A549 (cell line): ENCODE measurements at regions not wholly inside any gene's neighbourhood (a gene's known extent, or its start where the extent isn't known, plus 50 kb on each side); places are given as distances from the start of the nearest gene placed in this dataset.

Experiments
- CEBPB ChIP-seq, 2 experiments: fragments of >200 bp in 1 of 2; sonication (Bioruptor Twin) in 1 of 2; formaldehyde crosslinking in 1 of 2; IDR thresholded peaks; 2 replicates each; pipeline ENCODE4 v1.6.1; 2012 to 2016
- EP300 ChIP-seq, 2 experiments: fragments of >200 bp; sonication (Bioruptor Twin); formaldehyde crosslinking; IDR thresholded peaks; 2 replicates in 1 of 2; 3 replicates in 1 of 2; pipeline ENCODE4 v1.6.1; 2016 to 2017
- POLR2A ChIP-seq: IDR thresholded peaks from 2 replicates; pipeline ENCODE4 v1.6.1; 2012; ENCODE audit warnings: mild to moderate bottlenecking, low read length
- RCOR1 ChIP-seq: fragments of 150-350 bp; IDR thresholded peaks from 2 replicates; pipeline ENCODE4 v1.6.1; 2014; ENCODE audit warnings: antibody characterized with exemption, low read length, low read depth
- RFX5 ChIP-seq: fragments of 450-650 bp; IDR thresholded peaks from 2 replicates; pipeline ENCODE4 v1.7.1; 2014; ENCODE audit warnings: antibody characterized with exemption, mild to moderate bottlenecking, moderate library complexity
- SMC3 ChIP-seq: fragments of >200 bp; sonication (Bioruptor Twin); formaldehyde crosslinking; IDR thresholded peaks from 3 replicates; pipeline ENCODE4 v1.6.1; 2018; ENCODE audit warnings: inconsistent platforms
- TF ChIP-seq, protein P1 (sequence below): fragments of 200-600 bp; sonication (generic); IDR thresholded peaks from 2 replicates; pipeline ENCODE4 v1.6.1; 2016; ENCODE audit warnings: antibody characterized with exemption, mild to moderate bottlenecking, moderate library complexity
- TF ChIP-seq, protein P2 (sequence below): fragments of >200 bp; sonication (Bioruptor Twin); formaldehyde crosslinking; IDR thresholded peaks from 3 replicates; pipeline ENCODE4 v1.5.1; 2016

GRCh38 chr1:163874070-163874469, 552.3 kb downstream of the NUF2 start:
- TF ChIP-seq POLR2A (no peak), CEBPB (IDR thresholded peaks at IDR 0.05) (no peak), EP300 (IDR thresholded peaks at IDR 0.05) (no peak), SMC3 (no peak), RFX5 (no peak), RCOR1 (no peak)
- TF ChIP-seq, protein P1, sequence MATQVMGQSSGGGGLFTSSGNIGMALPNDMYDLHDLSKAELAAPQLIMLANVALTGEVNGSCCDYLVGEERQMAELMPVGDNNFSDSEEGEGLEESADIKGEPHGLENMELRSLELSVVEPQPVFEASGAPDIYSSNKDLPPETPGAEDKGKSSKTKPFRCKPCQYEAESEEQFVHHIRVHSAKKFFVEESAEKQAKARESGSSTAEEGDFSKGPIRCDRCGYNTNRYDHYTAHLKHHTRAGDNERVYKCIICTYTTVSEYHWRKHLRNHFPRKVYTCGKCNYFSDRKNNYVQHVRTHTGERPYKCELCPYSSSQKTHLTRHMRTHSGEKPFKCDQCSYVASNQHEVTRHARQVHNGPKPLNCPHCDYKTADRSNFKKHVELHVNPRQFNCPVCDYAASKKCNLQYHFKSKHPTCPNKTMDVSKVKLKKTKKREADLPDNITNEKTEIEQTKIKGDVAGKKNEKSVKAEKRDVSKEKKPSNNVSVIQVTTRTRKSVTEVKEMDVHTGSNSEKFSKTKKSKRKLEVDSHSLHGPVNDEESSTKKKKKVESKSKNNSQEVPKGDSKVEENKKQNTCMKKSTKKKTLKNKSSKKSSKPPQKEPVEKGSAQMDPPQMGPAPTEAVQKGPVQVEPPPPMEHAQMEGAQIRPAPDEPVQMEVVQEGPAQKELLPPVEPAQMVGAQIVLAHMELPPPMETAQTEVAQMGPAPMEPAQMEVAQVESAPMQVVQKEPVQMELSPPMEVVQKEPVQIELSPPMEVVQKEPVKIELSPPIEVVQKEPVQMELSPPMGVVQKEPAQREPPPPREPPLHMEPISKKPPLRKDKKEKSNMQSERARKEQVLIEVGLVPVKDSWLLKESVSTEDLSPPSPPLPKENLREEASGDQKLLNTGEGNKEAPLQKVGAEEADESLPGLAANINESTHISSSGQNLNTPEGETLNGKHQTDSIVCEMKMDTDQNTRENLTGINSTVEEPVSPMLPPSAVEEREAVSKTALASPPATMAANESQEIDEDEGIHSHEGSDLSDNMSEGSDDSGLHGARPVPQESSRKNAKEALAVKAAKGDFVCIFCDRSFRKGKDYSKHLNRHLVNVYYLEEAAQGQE, result no peak
- TF ChIP-seq, protein P2, sequence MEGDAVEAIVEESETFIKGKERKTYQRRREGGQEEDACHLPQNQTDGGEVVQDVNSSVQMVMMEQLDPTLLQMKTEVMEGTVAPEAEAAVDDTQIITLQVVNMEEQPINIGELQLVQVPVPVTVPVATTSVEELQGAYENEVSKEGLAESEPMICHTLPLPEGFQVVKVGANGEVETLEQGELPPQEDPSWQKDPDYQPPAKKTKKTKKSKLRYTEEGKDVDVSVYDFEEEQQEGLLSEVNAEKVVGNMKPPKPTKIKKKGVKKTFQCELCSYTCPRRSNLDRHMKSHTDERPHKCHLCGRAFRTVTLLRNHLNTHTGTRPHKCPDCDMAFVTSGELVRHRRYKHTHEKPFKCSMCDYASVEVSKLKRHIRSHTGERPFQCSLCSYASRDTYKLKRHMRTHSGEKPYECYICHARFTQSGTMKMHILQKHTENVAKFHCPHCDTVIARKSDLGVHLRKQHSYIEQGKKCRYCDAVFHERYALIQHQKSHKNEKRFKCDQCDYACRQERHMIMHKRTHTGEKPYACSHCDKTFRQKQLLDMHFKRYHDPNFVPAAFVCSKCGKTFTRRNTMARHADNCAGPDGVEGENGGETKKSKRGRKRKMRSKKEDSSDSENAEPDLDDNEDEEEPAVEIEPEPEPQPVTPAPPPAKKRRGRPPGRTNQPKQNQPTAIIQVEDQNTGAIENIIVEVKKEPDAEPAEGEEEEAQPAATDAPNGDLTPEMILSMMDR, result no peak
